ENCODE measurements at regions not wholly inside any gene's neighbourhood (a gene's known extent, or its start where the extent isn't known, plus 50 kb on each side); places are given as distances from the start of the nearest gene placed in this dataset.

DNA sequence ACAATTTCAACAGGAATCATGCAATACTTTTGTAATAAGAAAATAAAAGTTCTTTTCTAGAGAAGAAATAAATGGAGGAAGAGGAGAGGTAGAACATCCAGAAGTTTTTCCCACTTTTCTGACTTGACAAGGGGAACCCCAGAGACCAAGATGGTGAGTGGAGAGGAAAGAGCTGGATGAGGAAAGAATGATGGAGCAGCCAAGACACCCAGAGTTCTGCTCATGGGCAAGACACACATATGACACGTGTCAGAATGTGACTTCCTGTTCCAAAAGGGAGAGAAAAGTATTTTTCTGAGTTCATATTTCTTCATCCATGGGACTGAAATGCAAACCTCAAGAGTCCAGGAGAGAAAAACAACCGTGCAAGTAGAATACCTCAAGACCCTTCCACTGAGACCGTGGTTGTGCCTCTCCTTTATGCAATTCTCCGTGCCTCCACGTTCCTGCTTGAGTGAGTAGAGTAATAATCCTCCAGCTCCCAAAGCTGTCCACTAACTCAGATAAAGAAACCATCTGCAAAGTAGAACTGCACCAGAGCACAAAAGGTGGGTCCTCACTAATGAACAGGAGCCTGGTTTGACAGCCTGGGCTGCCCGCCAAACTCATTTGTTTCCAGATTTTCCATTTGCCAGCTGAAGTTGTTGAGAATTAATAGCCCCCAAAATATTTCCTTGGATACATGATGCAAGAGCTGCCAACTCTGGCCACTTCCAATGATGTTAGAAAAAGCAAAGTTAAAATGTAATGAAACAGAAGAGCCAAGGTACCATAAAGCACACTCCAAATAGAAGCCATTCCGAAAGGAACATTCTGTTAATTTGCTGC is 272.6 kb upstream of the IGF1R start:
- no peak for DNase-seq (ENCODE audit: low read depth, low spot score)
- Mint-ChIP-seq H3K4me1 (no peaks in the 10 kb centered on the region), H3K9me3 (peaks cover 16% of the 10 kb centered on the region), H3K4me3 (no peak overlapping the region), H3K27me3 (ENCODE audit: low read depth) (no peaks in the 10 kb centered on the region), H3K27ac (ENCODE audit: unreplicated experiment) (no peak overlapping the region), H3K36me3 (ENCODE audit: low read depth) (peaks cover 3% of the 10 kb centered on the region)
- TF ChIP-seq, protein P1, sequence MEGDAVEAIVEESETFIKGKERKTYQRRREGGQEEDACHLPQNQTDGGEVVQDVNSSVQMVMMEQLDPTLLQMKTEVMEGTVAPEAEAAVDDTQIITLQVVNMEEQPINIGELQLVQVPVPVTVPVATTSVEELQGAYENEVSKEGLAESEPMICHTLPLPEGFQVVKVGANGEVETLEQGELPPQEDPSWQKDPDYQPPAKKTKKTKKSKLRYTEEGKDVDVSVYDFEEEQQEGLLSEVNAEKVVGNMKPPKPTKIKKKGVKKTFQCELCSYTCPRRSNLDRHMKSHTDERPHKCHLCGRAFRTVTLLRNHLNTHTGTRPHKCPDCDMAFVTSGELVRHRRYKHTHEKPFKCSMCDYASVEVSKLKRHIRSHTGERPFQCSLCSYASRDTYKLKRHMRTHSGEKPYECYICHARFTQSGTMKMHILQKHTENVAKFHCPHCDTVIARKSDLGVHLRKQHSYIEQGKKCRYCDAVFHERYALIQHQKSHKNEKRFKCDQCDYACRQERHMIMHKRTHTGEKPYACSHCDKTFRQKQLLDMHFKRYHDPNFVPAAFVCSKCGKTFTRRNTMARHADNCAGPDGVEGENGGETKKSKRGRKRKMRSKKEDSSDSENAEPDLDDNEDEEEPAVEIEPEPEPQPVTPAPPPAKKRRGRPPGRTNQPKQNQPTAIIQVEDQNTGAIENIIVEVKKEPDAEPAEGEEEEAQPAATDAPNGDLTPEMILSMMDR (conservative IDR thresholded peaks at IDR 0.05) = no peak

DNA sequence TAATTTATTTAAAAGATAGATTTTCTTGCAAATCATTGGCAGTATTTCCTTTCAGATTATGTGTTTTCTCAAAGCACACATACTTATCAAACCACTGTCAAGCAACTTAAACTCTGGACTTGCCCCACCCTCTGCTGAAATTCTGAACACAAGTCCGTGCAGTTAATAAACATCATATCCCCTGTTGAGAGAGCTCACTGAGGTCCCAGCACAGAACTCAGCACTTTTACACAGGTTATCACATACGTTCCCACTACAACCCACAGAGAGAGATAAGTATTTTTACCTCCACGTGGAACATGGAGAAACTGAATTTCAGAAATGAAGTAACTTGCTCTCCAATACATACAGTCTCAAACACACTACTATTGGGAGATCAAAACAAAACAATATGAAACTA is 267.6 kb upstream of the IGF1R start:
- H3K27ac Mint-ChIP-seq (ENCODE audit: unreplicated experiment) = no peak overlapping the region
- H3K9me3 Mint-ChIP-seq = peaks cover 25% of the 10 kb centered on the region
- no peak overlapping the region for H3K4me3 Mint-ChIP-seq
- H3K27me3 Mint-ChIP-seq (ENCODE audit: low read depth) = peaks cover 3% of the 10 kb centered on the region
- peaks cover 3% of the 10 kb centered on the region for H3K36me3 Mint-ChIP-seq (ENCODE audit: low read depth)
- peaks cover 3% of the 10 kb centered on the region for H3K4me1 Mint-ChIP-seq
- TF ChIP-seq, protein P1 (conservative IDR thresholded peaks at IDR 0.05) = no peak
- no peak for DNase-seq (ENCODE audit: low read depth, low spot score)

DNA sequence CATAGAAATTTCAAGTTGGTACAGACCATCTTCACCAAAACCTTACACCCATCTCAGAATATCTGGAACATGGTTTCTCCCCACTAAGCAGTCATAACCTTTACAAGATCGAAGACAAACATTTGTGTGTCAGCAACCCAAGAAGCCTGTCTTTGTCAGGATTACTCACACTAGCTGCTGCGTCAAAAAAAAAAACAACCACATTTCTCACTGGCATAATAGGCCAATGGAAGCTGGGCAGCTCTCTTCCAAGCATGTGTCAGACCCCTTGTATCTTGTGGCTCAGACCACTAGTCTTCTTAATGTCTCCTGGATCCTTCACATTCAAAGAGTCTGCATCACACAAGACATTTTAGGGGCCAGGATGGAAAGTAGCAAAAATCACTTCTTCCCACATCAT is 266.9 kb upstream of the IGF1R start:
- DNase-seq (ENCODE audit: low read depth, low spot score) = no peak
- H3K4me3 Mint-ChIP-seq = no peak overlapping the region
- H3K27me3 Mint-ChIP-seq (ENCODE audit: low read depth) = peaks cover 3% of the 10 kb centered on the region
- no peaks in the 10 kb centered on the region for H3K36me3 Mint-ChIP-seq (ENCODE audit: low read depth)
- H3K27ac Mint-ChIP-seq (ENCODE audit: unreplicated experiment) = no peak overlapping the region
- TF ChIP-seq, protein P1 (conservative IDR thresholded peaks at IDR 0.05) = no peak
- peaks cover 3% of the 10 kb centered on the region for H3K4me1 Mint-ChIP-seq
- H3K9me3 Mint-ChIP-seq = peaks cover 22% of the 10 kb centered on the region

DNA sequence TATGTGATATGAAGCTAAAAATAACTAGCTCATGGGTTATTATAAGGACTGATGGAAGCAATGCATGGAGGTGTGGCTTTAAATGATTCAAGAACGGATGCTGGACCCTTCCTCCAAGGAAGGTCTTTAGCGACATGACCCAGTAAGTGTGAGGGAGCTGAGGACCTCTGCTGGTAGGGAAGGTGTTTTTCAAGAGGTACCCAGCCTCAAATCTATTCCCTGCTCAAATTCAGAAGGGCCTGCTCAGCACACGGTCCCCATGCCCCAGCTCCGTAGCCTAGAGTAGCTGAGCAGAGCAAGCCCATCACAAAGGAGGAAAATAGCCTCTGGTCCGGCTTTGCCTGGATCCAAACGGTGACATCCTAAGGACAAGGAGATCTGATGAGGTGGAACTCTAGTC is 266.2 kb upstream of the IGF1R start:
- Mint-ChIP-seq H3K27me3 (ENCODE audit: low read depth) (peaks cover 3% of the 10 kb centered on the region), H3K4me3 (no peak overlapping the region), H3K4me1 (peaks cover 3% of the 10 kb centered on the region), H3K36me3 (ENCODE audit: low read depth) (no peaks in the 10 kb centered on the region), H3K27ac (ENCODE audit: unreplicated experiment) (no peak overlapping the region), H3K9me3 (peaks cover 22% of the 10 kb centered on the region)
- TF ChIP-seq, protein P1 (conservative IDR thresholded peaks at IDR 0.05) = no peak
- DNase-seq (ENCODE audit: low read depth, low spot score) = no peak

DNA sequence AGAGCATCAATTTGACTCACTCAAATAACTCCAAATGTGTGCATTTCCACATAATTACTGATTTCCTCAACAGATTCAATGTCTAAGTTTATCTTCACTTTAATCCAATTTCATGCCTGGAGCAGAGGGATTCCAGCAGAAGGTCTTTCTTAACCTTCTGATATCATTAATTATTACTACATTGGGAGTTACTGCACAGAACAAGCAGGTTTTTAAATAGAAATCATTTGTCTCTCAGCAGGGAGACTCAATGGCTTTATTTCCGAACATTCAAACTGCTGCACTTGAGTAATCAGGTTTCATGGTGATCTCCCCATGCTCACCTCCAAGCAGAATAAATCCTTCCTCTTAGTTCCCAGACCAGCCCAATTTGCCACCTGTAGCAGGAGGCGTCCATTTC is 264.8 kb upstream of the IGF1R start:
- Mint-ChIP-seq H3K36me3 (ENCODE audit: low read depth) (no peaks in the 10 kb centered on the region), H3K4me1 (peaks cover 3% of the 10 kb centered on the region), H3K9me3 (peaks cover 18% of the 10 kb centered on the region), H3K4me3 (no peak overlapping the region), H3K27ac (ENCODE audit: unreplicated experiment) (no peak overlapping the region), H3K27me3 (ENCODE audit: low read depth) (peaks cover 3% of the 10 kb centered on the region)
- TF ChIP-seq, protein P1 (conservative IDR thresholded peaks at IDR 0.05) = no peak
- no peak for DNase-seq (ENCODE audit: low read depth, low spot score)
